ENCODE measurements at regions not wholly inside any gene's neighbourhood (a gene's known extent, or its start where the extent isn't known, plus 50 kb on each side); places are given as distances from the start of the nearest gene placed in this dataset.

GRCh38 chr2:16106619-16107018 is 166.3 kb downstream of the MYCN start:
- TF ChIP-seq CTCF (IDR thresholded peaks at IDR 0.05; ENCODE audit: low read depth, low read length) = no peak
- no peak for DNase-seq (ENCODE audit: extremely low read depth, low read depth)

- TF ChIP-seq CTCF (IDR thresholded peaks at IDR 0.05; ENCODE audit: low read depth, low read length) = no peak
- no peak for DNase-seq (ENCODE audit: extremely low read depth, low read depth)
Measured at GRCh38 chr2:16105669-16106281, 165.4 kb downstream of the MYCN start.

GRCh38 chr2:16104949-16105668 is 164.8 kb downstream of the MYCN start:
- TF ChIP-seq CTCF (IDR thresholded peaks at IDR 0.05; ENCODE audit: low read depth, low read length) = no peak
- no peak for DNase-seq (ENCODE audit: extremely low read depth, low read depth)

DNA sequence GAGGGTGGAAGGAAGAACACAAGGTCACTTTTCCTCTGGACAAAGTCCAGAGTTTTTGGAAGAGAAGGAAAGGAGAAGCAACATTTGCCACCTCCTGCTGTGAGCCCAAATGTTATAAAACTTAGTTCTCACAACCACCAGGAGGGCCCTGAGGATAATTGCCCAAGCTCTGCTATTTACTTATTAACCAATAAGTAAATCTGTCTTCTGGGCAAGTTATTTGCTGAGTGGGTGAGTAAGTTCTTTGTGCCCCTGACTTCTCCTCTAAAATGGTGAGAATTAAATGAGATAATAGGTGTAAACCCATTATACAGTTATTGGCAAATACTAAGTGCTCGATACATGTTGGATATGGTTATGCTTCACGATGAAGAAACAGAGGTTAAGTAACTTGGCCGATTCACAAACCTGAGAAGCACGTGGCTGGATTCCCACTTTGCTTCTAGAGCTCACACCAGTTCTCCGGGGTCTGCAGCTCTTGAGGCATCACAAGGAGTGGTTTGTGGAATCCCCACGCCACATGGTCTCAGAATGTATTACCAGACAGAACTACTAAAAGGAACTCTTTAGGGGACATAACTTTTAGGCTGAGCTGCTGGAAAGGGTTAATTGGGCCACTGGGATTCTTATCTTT is 164.1 kb downstream of the MYCN start:
- no peak for DNase-seq (ENCODE audit: extremely low read depth, low read depth)
- no peak for TF ChIP-seq CTCF (IDR thresholded peaks at IDR 0.05; ENCODE audit: low read depth, low read length)

DNA sequence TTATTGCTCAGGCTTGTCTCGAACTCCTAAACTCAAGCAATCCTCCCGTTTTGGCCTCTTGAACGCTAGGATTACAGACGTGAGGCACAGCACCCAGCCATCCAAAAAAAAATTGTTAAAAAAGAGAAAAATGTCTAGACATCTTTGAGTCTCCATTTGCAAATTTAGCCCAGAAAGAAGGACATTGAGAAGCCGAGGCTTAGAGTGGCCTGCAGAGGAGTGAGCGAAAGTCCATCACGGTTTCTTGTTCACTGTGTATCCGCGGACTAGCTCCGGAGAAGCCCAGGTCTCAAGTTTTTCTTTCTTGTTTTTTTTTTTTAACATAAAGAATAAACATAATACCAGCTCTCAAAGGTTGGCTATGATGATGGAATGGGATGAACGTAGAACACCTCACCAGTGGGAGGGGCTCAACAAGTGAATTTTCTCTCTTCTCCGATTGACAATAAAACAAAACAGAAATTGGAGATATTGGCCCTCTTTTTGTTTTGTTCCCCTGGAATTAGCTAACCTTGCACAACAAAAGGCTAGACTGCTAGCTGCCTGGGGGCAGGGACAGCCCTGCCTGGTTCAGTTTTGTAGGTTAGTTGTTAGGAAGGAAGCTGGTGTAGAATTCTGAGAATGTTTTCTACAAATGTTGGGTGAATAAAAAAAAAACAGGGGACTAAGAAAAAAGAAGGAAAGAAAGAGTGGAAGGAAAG is 163.4 kb downstream of the MYCN start:
- TF ChIP-seq CTCF (IDR thresholded peaks at IDR 0.05; ENCODE audit: low read depth, low read length) = no peak
- no peak for DNase-seq (ENCODE audit: extremely low read depth, low read depth)

GRCh38 chr2:16102976-16103380 is 162.6 kb downstream of the MYCN start:
- DNase-seq (ENCODE audit: extremely low read depth, low read depth) = no peak
- TF ChIP-seq CTCF (IDR thresholded peaks at IDR 0.05; ENCODE audit: low read depth, low read length) = no peak
